ENCODE measurements at regions not wholly inside any gene's neighbourhood (a gene's known extent, or its start where the extent isn't known, plus 50 kb on each side); places are given as distances from the start of the nearest gene placed in this dataset.

DNA sequence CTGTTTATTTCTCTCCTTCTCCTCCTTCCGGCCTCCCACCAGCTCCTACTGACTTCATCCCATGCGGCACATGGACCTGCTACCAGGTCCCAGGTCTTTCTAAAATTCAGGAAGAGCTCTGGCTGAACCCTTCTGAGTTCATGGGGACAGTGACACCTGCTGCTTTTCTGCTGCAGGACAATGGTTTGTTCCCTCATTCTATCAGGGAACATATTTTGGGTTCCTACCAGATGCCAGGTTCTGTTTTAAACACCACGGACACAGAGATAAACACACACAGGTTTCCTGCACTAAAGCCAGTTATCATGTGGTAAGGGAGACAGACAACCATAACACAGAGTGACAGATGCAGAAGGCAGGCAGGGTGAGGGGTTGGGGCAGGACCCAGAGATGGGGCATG, 114.0 kb upstream of the RAB4A start:
- H3K27ac ChIP-seq (ENCODE audit: low read length): no peak overlapping the region
- H3K9ac ChIP-seq (ENCODE audit: low read length): no peak overlapping the region
- H3K27me3 ChIP-seq (replicated peaks; ENCODE audit: insufficient read depth, low read length): no peaks in the 10 kb centered on the region

DNA sequence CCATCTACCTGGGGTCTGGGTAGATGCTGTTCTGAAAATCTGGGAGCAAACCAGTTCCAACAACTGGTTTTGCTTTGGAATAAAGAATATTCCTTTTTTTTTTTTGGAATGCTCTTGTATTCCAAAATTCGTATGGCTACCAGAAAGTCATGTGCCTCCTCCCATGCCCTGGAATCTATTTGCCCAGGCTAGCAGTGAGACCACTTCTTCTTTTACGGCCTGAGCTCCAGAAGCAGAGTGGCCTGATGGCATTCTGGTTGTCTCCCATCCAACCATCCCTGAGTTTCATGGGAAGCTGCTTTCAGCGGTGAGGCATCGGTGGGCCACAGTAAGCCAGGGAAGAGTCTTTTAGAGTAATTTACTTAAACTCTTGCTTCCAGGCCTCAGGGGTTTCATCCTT, 113.4 kb upstream of the RAB4A start:
- Histone ChIP-seq H3K79me2 (ENCODE audit: low read length) (no peaks in the 10 kb centered on the region), H3K27ac (ENCODE audit: low read length) (no peak overlapping the region), H3K9ac (ENCODE audit: low read length) (no peak overlapping the region), H3K9me3 (replicated peaks; ENCODE audit: insufficient read depth, low read length) (no peaks in the 10 kb centered on the region), H3K4me1 (ENCODE audit: low read length) (no peaks in the 10 kb centered on the region), H3F3A (ENCODE audit: insufficient read depth, low read length) (no peaks in the 10 kb centered on the region), H2AFZ (ENCODE audit: low read length) (no peak overlapping the region), H3K36me3 (replicated peaks; ENCODE audit: insufficient read depth, low read length) (no peaks in the 10 kb centered on the region), H3K27me3 (replicated peaks; ENCODE audit: insufficient read depth, low read length) (no peaks in the 10 kb centered on the region), H3K4me2 (ENCODE audit: low read depth, low read length) (no peak overlapping the region), H3K4me3 (ENCODE audit: low read length) (no peak overlapping the region), H4K20me1 (ENCODE audit: insufficient read depth, low read length) (no peaks in the 10 kb centered on the region), H3K9me2 (replicated peaks; ENCODE audit: insufficient read depth, low read length) (no peaks in the 10 kb centered on the region)
- no peak for DNase-seq
- no peak for TF ChIP-seq EZH2phosphoT487 (IDR thresholded peaks at IDR 0.05; ENCODE audit: low read length)
- no peak for TF ChIP-seq EZH2 (optimal IDR thresholded peaks at IDR 0.05; ENCODE audit: low read depth, low read length)
- TF ChIP-seq, protein P1, sequence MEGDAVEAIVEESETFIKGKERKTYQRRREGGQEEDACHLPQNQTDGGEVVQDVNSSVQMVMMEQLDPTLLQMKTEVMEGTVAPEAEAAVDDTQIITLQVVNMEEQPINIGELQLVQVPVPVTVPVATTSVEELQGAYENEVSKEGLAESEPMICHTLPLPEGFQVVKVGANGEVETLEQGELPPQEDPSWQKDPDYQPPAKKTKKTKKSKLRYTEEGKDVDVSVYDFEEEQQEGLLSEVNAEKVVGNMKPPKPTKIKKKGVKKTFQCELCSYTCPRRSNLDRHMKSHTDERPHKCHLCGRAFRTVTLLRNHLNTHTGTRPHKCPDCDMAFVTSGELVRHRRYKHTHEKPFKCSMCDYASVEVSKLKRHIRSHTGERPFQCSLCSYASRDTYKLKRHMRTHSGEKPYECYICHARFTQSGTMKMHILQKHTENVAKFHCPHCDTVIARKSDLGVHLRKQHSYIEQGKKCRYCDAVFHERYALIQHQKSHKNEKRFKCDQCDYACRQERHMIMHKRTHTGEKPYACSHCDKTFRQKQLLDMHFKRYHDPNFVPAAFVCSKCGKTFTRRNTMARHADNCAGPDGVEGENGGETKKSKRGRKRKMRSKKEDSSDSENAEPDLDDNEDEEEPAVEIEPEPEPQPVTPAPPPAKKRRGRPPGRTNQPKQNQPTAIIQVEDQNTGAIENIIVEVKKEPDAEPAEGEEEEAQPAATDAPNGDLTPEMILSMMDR (IDR thresholded peaks at IDR 0.05; ENCODE audit: low read length): no peak

More for the DNA sequence above, 114.0 kb upstream of the RAB4A start:
- H3F3A ChIP-seq (ENCODE audit: insufficient read depth, low read length): no peaks in the 10 kb centered on the region
- H4K20me1 ChIP-seq (ENCODE audit: insufficient read depth, low read length): no peaks in the 10 kb centered on the region
- no peak overlapping the region for H2AFZ ChIP-seq (ENCODE audit: low read length)
- H3K4me1 ChIP-seq (ENCODE audit: low read length): no peaks in the 10 kb centered on the region
- TF ChIP-seq EZH2phosphoT487 (IDR thresholded peaks at IDR 0.05; ENCODE audit: low read length) (no peak), EZH2 (optimal IDR thresholded peaks at IDR 0.05; ENCODE audit: low read depth, low read length) (no peak)
- TF ChIP-seq, protein P1 (IDR thresholded peaks at IDR 0.05; ENCODE audit: low read length): no peak
- no peaks in the 10 kb centered on the region for H3K9me2 ChIP-seq (replicated peaks; ENCODE audit: insufficient read depth, low read length)
- no peaks in the 10 kb centered on the region for H3K79me2 ChIP-seq (ENCODE audit: low read length)
- H3K4me3 ChIP-seq (ENCODE audit: low read length): no peak overlapping the region
- no peak for DNase-seq
- no peaks in the 10 kb centered on the region for H3K36me3 ChIP-seq (replicated peaks; ENCODE audit: insufficient read depth, low read length)
- no peaks in the 10 kb centered on the region for H3K9me3 ChIP-seq (replicated peaks; ENCODE audit: insufficient read depth, low read length)
- no peak overlapping the region for H3K4me2 ChIP-seq (ENCODE audit: low read depth, low read length)

DNA sequence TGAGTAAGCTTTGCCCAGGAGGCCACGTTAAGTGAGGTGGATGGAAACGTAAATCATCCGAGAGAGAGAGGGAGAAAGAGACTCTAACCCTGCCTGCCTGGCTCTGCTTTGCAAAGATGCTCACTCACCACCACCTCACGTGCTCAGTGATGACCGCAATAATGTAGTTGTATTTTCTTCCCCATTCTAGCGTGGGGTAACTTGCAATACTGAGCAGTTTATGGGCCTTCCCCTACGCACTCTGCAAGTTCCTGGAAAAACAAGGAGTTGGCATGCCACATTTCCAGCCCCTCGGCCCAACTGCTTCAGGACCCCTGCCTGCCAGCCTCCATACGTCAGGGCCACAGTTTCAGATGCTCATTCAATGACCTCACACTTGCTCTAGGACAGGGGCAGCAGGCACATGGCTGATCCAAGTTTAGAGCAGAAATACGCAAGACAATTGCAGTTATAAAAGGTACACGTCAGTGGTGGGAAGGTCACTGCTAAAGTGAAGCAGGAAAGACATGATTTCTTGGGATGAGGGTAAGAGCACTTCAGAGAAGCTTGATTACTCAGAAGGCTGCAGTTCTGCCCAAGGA, 112.5 kb upstream of the RAB4A start:
- Histone ChIP-seq H2AFZ (ENCODE audit: low read length) (no peak overlapping the region), H3K9me3 (replicated peaks; ENCODE audit: insufficient read depth, low read length) (no peaks in the 10 kb centered on the region), H4K20me1 (ENCODE audit: insufficient read depth, low read length) (no peaks in the 10 kb centered on the region), H3K4me1 (ENCODE audit: low read length) (no peaks in the 10 kb centered on the region), H3K36me3 (replicated peaks; ENCODE audit: insufficient read depth, low read length) (no peaks in the 10 kb centered on the region), H3K4me2 (ENCODE audit: low read depth, low read length) (no peak overlapping the region), H3K27ac (ENCODE audit: low read length) (no peak overlapping the region), H3K9me2 (replicated peaks; ENCODE audit: insufficient read depth, low read length) (no peaks in the 10 kb centered on the region), H3K79me2 (ENCODE audit: low read length) (no peaks in the 10 kb centered on the region), H3K4me3 (ENCODE audit: low read length) (no peak overlapping the region), H3F3A (ENCODE audit: insufficient read depth, low read length) (no peaks in the 10 kb centered on the region), H3K27me3 (replicated peaks; ENCODE audit: insufficient read depth, low read length) (no peaks in the 10 kb centered on the region), H3K9ac (ENCODE audit: low read length) (no peak overlapping the region)
- DNase-seq: no peak
- TF ChIP-seq, protein P1 (IDR thresholded peaks at IDR 0.05; ENCODE audit: low read length): no peak
- TF ChIP-seq EZH2 (optimal IDR thresholded peaks at IDR 0.05; ENCODE audit: low read depth, low read length): no peak
- no peak for TF ChIP-seq EZH2phosphoT487 (IDR thresholded peaks at IDR 0.05; ENCODE audit: low read length)
